Colonic mucosa (tissue), 4 donors: ENCODE measurements at regions not wholly inside any gene's neighbourhood (a gene's known extent, or its start where the extent isn't known, plus 50 kb on each side); places are given as distances from the start of the nearest gene placed in this dataset.

ENCODE experiments used
- DNase-seq: peaks from one replicate; pipeline ENCODE4 v3.0.0-alpha.2; 2020
- H3K27ac ChIP-seq: fragments of 200-600 bp; one replicate; pipeline ENCODE4 v1.8.0; 2021
- H3K27me3 ChIP-seq: fragments of 200-600 bp; one replicate; pipeline ENCODE4 v1.8.0; 2021
- H3K36me3 ChIP-seq: fragments of 200-600 bp; one replicate; pipeline ENCODE4 v1.8.0; 2021
- H3K4me1 ChIP-seq: fragments of 200-600 bp; one replicate; pipeline ENCODE4 v1.8.0; 2021; ENCODE audit warnings: mild to moderate bottlenecking
- H3K4me3 ChIP-seq: fragments of 200-600 bp; one replicate; pipeline ENCODE4 v1.8.0; 2021
- H3K9ac ChIP-seq, 2 donors: one replicate each; pipeline ENCODE4 v1.7.0; 2013; ENCODE audit warnings: control low read depth in 2 of 2, low read depth in 2 of 2, low read length in 2 of 2
- H3K9me3 ChIP-seq: fragments of 200-600 bp; one replicate; pipeline ENCODE4 v1.8.0; 2021
- CTCF ChIP-seq: fragments of 200-600 bp; IDR thresholded peaks from one replicate; pipeline ENCODE4 v1.8.0; 2022; ENCODE audit warnings: antibody characterized with exemption, mild to moderate bottlenecking
- intact Hi-C: fragments of 100-400 bp; cut with DNase I; formaldehyde crosslinking; loops from one replicate; pipeline ENCODE4 v1.14.1; 2022
- donor health status: healthy.
- donor health status: DM: no; HTN: no; CAD: no.
- donor health status: DM: no; HTN: no; CAD: no.

GRCh38 chr2:163185160-163185559, 346.6 kb upstream of the KCNH7 start:
- no peak for TF ChIP-seq CTCF
- no peak overlapping the region for H3K9ac ChIP-seq
- intact Hi-C loops, result no loop called here

GRCh38 chr2:163182764-163183354, 344.3 kb upstream of the KCNH7 start:
- no peak overlapping the region for H3K4me3 ChIP-seq
- H3K27ac ChIP-seq, result no peak overlapping the region
- H3K36me3 ChIP-seq, result no peaks in the 10 kb centered on the region
- no peak overlapping the region for H3K9ac ChIP-seq
- no peaks in the 10 kb centered on the region for H3K9me3 ChIP-seq
- no peak for DNase-seq
- no peaks in the 10 kb centered on the region for H3K27me3 ChIP-seq
- TF ChIP-seq CTCF, result peak; percentile 50
- no peaks in the 10 kb centered on the region for H3K4me1 ChIP-seq
- intact Hi-C loops, result no loop called here

More at GRCh38 chr2:163185160-163185559, 346.6 kb upstream of the KCNH7 start:
- H3K4me3 ChIP-seq, result no peak overlapping the region
- no peak for DNase-seq
- H3K27ac ChIP-seq, result no peak overlapping the region
- H3K4me1 ChIP-seq, result no peaks in the 10 kb centered on the region
- H3K36me3 ChIP-seq, result no peaks in the 10 kb centered on the region
- no peaks in the 10 kb centered on the region for H3K27me3 ChIP-seq
- H3K9me3 ChIP-seq, result no peaks in the 10 kb centered on the region

GRCh38 chr2:163177592-163177991, 339.0 kb upstream of the KCNH7 start:
- Histone ChIP-seq H3K27ac (no peak overlapping the region), H3K4me3 (no peak overlapping the region), H3K4me1 (no peaks in the 10 kb centered on the region), H3K36me3 (no peaks in the 10 kb centered on the region), H3K9ac (no peak overlapping the region), H3K27me3 (no peaks in the 10 kb centered on the region), H3K9me3 (no peaks in the 10 kb centered on the region)
- no peak for DNase-seq
- no peak for TF ChIP-seq CTCF
- intact Hi-C loops, result no loop called here

GRCh38 chr2:163175294-163175693, 336.7 kb upstream of the KCNH7 start:
- H3K4me3 ChIP-seq, result no peak overlapping the region
- no peaks in the 10 kb centered on the region for H3K9me3 ChIP-seq
- no peaks in the 10 kb centered on the region for H3K27me3 ChIP-seq
- no peak overlapping the region for H3K27ac ChIP-seq
- TF ChIP-seq CTCF, result no peak
- H3K4me1 ChIP-seq, result no peaks in the 10 kb centered on the region
- no peaks in the 10 kb centered on the region for H3K36me3 ChIP-seq
- no peak overlapping the region for H3K9ac ChIP-seq
- intact Hi-C loops, result no loop called here
- no peak for DNase-seq

GRCh38 chr2:163173591-163173990, 335.0 kb upstream of the KCNH7 start:
- Histone ChIP-seq H3K9me3 (no peaks in the 10 kb centered on the region), H3K27me3 (no peaks in the 10 kb centered on the region), H3K36me3 (no peaks in the 10 kb centered on the region), H3K4me3 (no peak overlapping the region), H3K27ac (no peak overlapping the region), H3K9ac (no peak overlapping the region), H3K4me1 (no peaks in the 10 kb centered on the region)
- no peak for TF ChIP-seq CTCF
- intact Hi-C loops, result no loop called here
- DNase-seq, result no peak
